IMR-90 (cell line): ENCODE measurements at regions not wholly inside any gene's neighbourhood (a gene's known extent, or its start where the extent isn't known, plus 50 kb on each side); places are given as distances from the start of the nearest gene placed in this dataset.

Source experiments
- ATAC-seq: fragments of 200-7000 bp; cut with Tn5 transposase; 2 replicates; pipeline ENCODE4 v1.9.1; 2020; ENCODE audit warnings: low read depth, mild to moderate bottlenecking, moderate library complexity
- BruUV-seq: library from RNA; stranded (reverse); fragments of 400-500 nt; replicated peaks from 2 replicates; lab custom pipeline; 2021; lab: Mats Ljungman, UMichigan
- CTCF ChIA-PET: fragments of 300-600 bp; formaldehyde crosslinking; extraction: SDS; loops from one replicate; lab custom pipeline; 2021; ENCODE audit warnings: antibody characterized with exemption; lab: Yijun Ruan, JAX
- POLR2A ChIA-PET: fragments of 300-600 bp; sonication (Branson Sonifier 250); formaldehyde crosslinking; loops from one replicate; lab custom pipeline; 2022; ENCODE audit warnings: antibody characterized with exemption; ENCODE audit not compliant: unreplicated experiment; lab: Charles Lee
- DNase-seq: peaks from one replicate; pipeline ENCODE4 v3.0.0; 2013
- H2AFZ ChIP-seq: replicated peaks from 2 replicates; pipeline ENCODE3; 2013; ENCODE audit warnings: low read length, mild to moderate bottlenecking; ENCODE audit not compliant: poor library complexity
- H2AK5ac ChIP-seq: 2 replicates; pipeline ENCODE4 v1.6.1; 2013; ENCODE audit warnings: low read depth, low read length, inconsistent platforms
- H2AK9ac ChIP-seq: replicated peaks from 2 replicates; pipeline ENCODE3; 2013; ENCODE audit warnings: mild to moderate bottlenecking, low read depth, low read length, moderate library complexity; ENCODE audit not compliant: poor library complexity
- H2BK120ac ChIP-seq: 2 replicates; pipeline ENCODE4 v1.6.1; 2013; ENCODE audit warnings: low read depth, low read length, inconsistent platforms
- H2BK15ac ChIP-seq: 3 replicates; pipeline ENCODE4 v1.6.1; 2013; ENCODE audit warnings: low read depth, low read length, inconsistent platforms
- H2BK20ac ChIP-seq: 2 replicates; pipeline ENCODE4 v1.6.1; 2013; ENCODE audit warnings: low read depth, mild to moderate bottlenecking, inconsistent platforms, low read length, moderate library complexity
- H2BK5ac ChIP-seq: 2 replicates; pipeline ENCODE4 v1.6.1; 2013; ENCODE audit warnings: mild to moderate bottlenecking, low read depth, low read length, inconsistent platforms; ENCODE audit not compliant: poor library complexity, severe bottlenecking
- H3K14ac ChIP-seq: replicated peaks from 2 replicates; pipeline ENCODE4 v1.6.1; 2013; ENCODE audit warnings: low read depth, low read length, inconsistent platforms
- H3K18ac ChIP-seq: 2 replicates; pipeline ENCODE4 v1.6.1; 2013; ENCODE audit warnings: low read depth, low read length, control low read depth
- H3K23ac ChIP-seq: 2 replicates; pipeline ENCODE4 v1.6.1; 2013; ENCODE audit warnings: low read depth, low read length, inconsistent platforms
- H3K27ac ChIP-seq: 2 replicates; pipeline ENCODE4 v1.5.1; 2013; ENCODE audit warnings: mild to moderate bottlenecking, control low read depth, low read length; ENCODE audit not compliant: insufficient read depth
- H3K27me3 ChIP-seq: 2 replicates; pipeline ENCODE4 v1.6.1; 2013; ENCODE audit warnings: low read length; ENCODE audit not compliant: control insufficient read depth, insufficient read depth
- H3K36me3 ChIP-seq: 2 replicates; pipeline ENCODE4 v1.6.1; 2013; ENCODE audit warnings: low read length, mixed read lengths; ENCODE audit not compliant: control insufficient read depth, insufficient read depth
- H3K4ac ChIP-seq: 2 replicates; pipeline ENCODE4 v1.6.1; 2013; ENCODE audit warnings: low read depth, low read length, inconsistent platforms
- H3K4me1 ChIP-seq: 2 replicates; pipeline ENCODE4 v1.6.1; 2013; ENCODE audit warnings: low read length, mixed read lengths; ENCODE audit not compliant: control insufficient read depth, insufficient read depth
- H3K4me2 ChIP-seq: 2 replicates; pipeline ENCODE4 v1.6.1; 2013; ENCODE audit warnings: low read depth, mild to moderate bottlenecking, control low read depth, low read length, moderate library complexity
- H3K4me3 ChIP-seq: 2 replicates; pipeline ENCODE4 v1.5.1; 2013; ENCODE audit warnings: low read depth, mild to moderate bottlenecking, control low read depth, low read length, moderate library complexity; ENCODE audit not compliant: insufficient read depth
- H3K56ac ChIP-seq: 2 replicates; pipeline ENCODE4 v1.6.1; 2013; ENCODE audit warnings: low read length, inconsistent platforms; ENCODE audit not compliant: insufficient read depth; ENCODE audit errors: extremely low read depth
- H3K79me1 ChIP-seq, 2 experiments: 2 replicates each; pipeline ENCODE4 v1.6.1; 2013; ENCODE audit warnings: low read length in 2 of 2, inconsistent platforms in 1 of 2, low read depth in 1 of 2
- H3K9ac ChIP-seq: 2 replicates; pipeline ENCODE4 v1.6.1; 2013; ENCODE audit warnings: low read depth, low read length, control low read depth
- H3K9me1 ChIP-seq: 2 replicates; pipeline ENCODE4 v1.6.1; 2013; ENCODE audit warnings: low read length, inconsistent platforms; ENCODE audit not compliant: insufficient read depth
- H3K9me3 ChIP-seq: 2 replicates; pipeline ENCODE4 v1.6.1; 2013; ENCODE audit warnings: low read length; ENCODE audit not compliant: control insufficient read depth, insufficient read depth
- H4K20me1 ChIP-seq: 2 replicates; pipeline ENCODE4 v1.6.1; 2013; ENCODE audit warnings: low read length, inconsistent platforms; ENCODE audit not compliant: insufficient read depth
- H4K5ac ChIP-seq: 2 replicates; pipeline ENCODE4 v1.6.1; 2013; ENCODE audit warnings: mild to moderate bottlenecking, low read depth, low read length, control low read depth
- H4K8ac ChIP-seq, 2 experiments: 2 replicates each; pipeline ENCODE4 v1.6.1; 2013; ENCODE audit warnings: low read depth in 2 of 2, low read length in 2 of 2, control low read depth in 1 of 2, inconsistent platforms in 1 of 2
- H4K91ac ChIP-seq: 2 replicates; pipeline ENCODE4 v1.6.1; 2013; ENCODE audit warnings: low read depth, low read length, inconsistent platforms; ENCODE audit not compliant: insufficient read depth
- CHD1 ChIP-seq: IDR thresholded peaks from 2 replicates; pipeline ENCODE4 v1.6.1; 2012; ENCODE audit warnings: low read depth, low read length, improper control_type of control experiment
- POLR2A ChIP-seq: IDR thresholded peaks from 2 replicates; pipeline ENCODE4 v1.6.1; 2012; ENCODE audit warnings: mild to moderate bottlenecking, low read depth, low read length
- WGBS, 2 experiments: methylation state at CpG; one replicate each; pipeline versions ENCODE4 v1.1.5 to v1.1.7; 2013; ENCODE audit warnings: missing lambda C conversion rate in 2 of 2; ENCODE audit not compliant: insufficient read length in 1 of 2; ENCODE audit errors: extremely low coverage in 2 of 2; 5-methylcytosine and 5-hydroxymethylcytosine counted together
- dilution Hi-C: fragments of 300-500 bp; cut with HindIII; formaldehyde crosslinking; loops from one replicate; pipeline ENCODE4 v1.14.3; 2018; ENCODE audit warnings: low sequenced_read_pairs; ENCODE audit not compliant: unreplicated experiment
- in situ Hi-C: fragments of 300-500 bp; cut with MboI; formaldehyde crosslinking; loops from 3 replicates; pipeline ENCODE4 v1.14.3; 2019; ENCODE audit warnings: low sequenced_read_pairs, inconsistent platforms, mixed read lengths
- intact Hi-C: fragments of 100-400 bp; cut with micrococcal nuclease; formaldehyde crosslinking; loops from 2 replicates; pipeline ENCODE4 v1.10.0; 2022

GRCh38 chr4:134787315-134787714, 585.7 kb upstream of the PABPC4L start:
- Histone ChIP-seq H2AK9ac (no peak overlapping the region), H3K9ac (no peak overlapping the region), H3K56ac (no peak overlapping the region), H4K8ac (no peak overlapping the region), H2BK15ac (no peak overlapping the region), H3K9me1 (no peaks in the 10 kb centered on the region), H4K91ac (no peak overlapping the region), H3K23ac (no peak overlapping the region), H3K14ac (no peak overlapping the region), H3K9me3 (peaks cover 10% of the 10 kb centered on the region), H3K79me1 (no peaks in the 10 kb centered on the region), H2AFZ (no peak overlapping the region), H3K4ac (no peak overlapping the region), H2BK5ac (no peak overlapping the region), H3K27me3 (no peaks in the 10 kb centered on the region), H2BK120ac (no peak overlapping the region), H3K27ac (no peak overlapping the region), H3K4me2 (no peak overlapping the region), H4K5ac (no peak overlapping the region), H3K18ac (no peak overlapping the region), H3K4me1 (no peaks in the 10 kb centered on the region), H3K4me3 (no peak overlapping the region), H2BK20ac (no peak overlapping the region), H2AK5ac (no peak overlapping the region), H3K36me3 (no peaks in the 10 kb centered on the region), H4K20me1 (no peaks in the 10 kb centered on the region)
- DNase-seq (no peak), ATAC-seq (no peak)
- TF ChIP-seq CHD1 (no peak), POLR2A (no peak)
- CTCF ChIA-PET: no interaction called here
- WGBS, 2 experiments: no CpG with 5 or more reads among the region's 1 CpG
- dilution Hi-C loops: no loop called here
- in situ Hi-C loops: no loop called here
- POLR2A ChIA-PET: no interaction called here
- intact Hi-C loops: no loop called here
- no TSS peak for BruUV-seq
